K562 (cell line): ENCODE measurements at regions not wholly inside any gene's neighbourhood (a gene's known extent, or its start where the extent isn't known, plus 50 kb on each side); places are given as distances from the start of the nearest gene placed in this dataset.

Experiments used
- CTCF ChIP-seq, 3 experiments: IDR thresholded peaks in 2 of 3; conservative IDR thresholded peaks in 1 of 3; 2 replicates each; pipeline ENCODE4 v1.5.1; 2011 to 2012; ENCODE audit warnings: low read length in 3 of 3, mild to moderate bottlenecking in 3 of 3, control low read depth in 2 of 3, improper control_type of control experiment in 1 of 3, inconsistent platforms in 1 of 3, low read depth in 1 of 3, mixed read lengths in 1 of 3, moderate library complexity in 1 of 3; ENCODE audit not compliant: insufficient read depth in 2 of 3
- PCBP1 ChIP-seq: fragments of 200-400 bp; formaldehyde crosslinking; IDR thresholded peaks from 2 replicates; pipeline ENCODE4 v1.6.1; 2018; ENCODE audit warnings: mild to moderate bottlenecking, low read depth, low read length; ENCODE audit not compliant: poor library complexity, severe bottlenecking
- RBM25 ChIP-seq: fragments of 200-400 bp; formaldehyde crosslinking; IDR thresholded peaks from 2 replicates; pipeline ENCODE4 v1.6.1; 2018; ENCODE audit warnings: low read length, low read depth, moderate library complexity; ENCODE audit not compliant: severe bottlenecking
- SREBF2 ChIP-seq: sonication (generic); formaldehyde crosslinking; IDR thresholded peaks from 2 replicates; pipeline ENCODE4 v1.4.0; 2020; ENCODE audit warnings: mild to moderate bottlenecking, missing genetic modification reagents
- TAF7 ChIP-seq: fragments of 450-650 bp; IDR thresholded peaks from 2 replicates; pipeline ENCODE4 v1.6.1; 2016; ENCODE audit warnings: missing genetic modification characterization, missing compliant biosample characterization
- ZBED1 ChIP-seq: IDR thresholded peaks from 2 replicates; pipeline ENCODE4 v1.6.1; 2014

GRCh38 chr3:74287557-74287956, 326.9 kb downstream of the CNTN3 start:
- no peak for TF ChIP-seq CTCF (IDR thresholded peaks at IDR 0.05 in 2 of 3, conservative IDR thresholded peaks at IDR 0.05 in 1 of 3; ENCODE audit: insufficient read depth in 2 of 3, low read depth in 1 of 3, low read length in 3 of 3)
- no peak for TF ChIP-seq TAF7 (tag)
- TF ChIP-seq ZBED1, result no peak
- TF ChIP-seq SREBF2 (CRISPR knock-in tag), result no peak
- TF ChIP-seq PCBP1, result no peak
- no peak for TF ChIP-seq RBM25
